Colonic mucosa (tissue), 4 donors: ENCODE measurements at regions not wholly inside any gene's neighbourhood (a gene's known extent, or its start where the extent isn't known, plus 50 kb on each side); places are given as distances from the start of the nearest gene placed in this dataset.

Source experiments
- DNase-seq: peaks from one replicate; pipeline ENCODE4 v3.0.0-alpha.2; 2020
- H3K27ac ChIP-seq: fragments of 200-600 bp; one replicate; pipeline ENCODE4 v1.8.0; 2021
- H3K27me3 ChIP-seq: fragments of 200-600 bp; one replicate; pipeline ENCODE4 v1.8.0; 2021
- H3K36me3 ChIP-seq: fragments of 200-600 bp; one replicate; pipeline ENCODE4 v1.8.0; 2021
- H3K4me1 ChIP-seq: fragments of 200-600 bp; one replicate; pipeline ENCODE4 v1.8.0; 2021; ENCODE audit warnings: mild to moderate bottlenecking
- H3K4me3 ChIP-seq: fragments of 200-600 bp; one replicate; pipeline ENCODE4 v1.8.0; 2021
- H3K9ac ChIP-seq, 2 donors: one replicate each; pipeline ENCODE4 v1.7.0; 2013; ENCODE audit warnings: control low read depth in 2 of 2, low read depth in 2 of 2, low read length in 2 of 2
- H3K9me3 ChIP-seq: fragments of 200-600 bp; one replicate; pipeline ENCODE4 v1.8.0; 2021
- intact Hi-C: fragments of 100-400 bp; cut with DNase I; formaldehyde crosslinking; loops from one replicate; pipeline ENCODE4 v1.14.1; 2022
- TF ChIP-seq, protein P1 (sequence below): fragments of 200-600 bp; IDR thresholded peaks from one replicate; pipeline ENCODE4 v1.8.0; 2022; ENCODE audit warnings: antibody characterized with exemption, mild to moderate bottlenecking
- donor health status: healthy.
- donor health status: DM: no; HTN: no; CAD: no.
- donor health status: DM: no; HTN: no; CAD: no.

DNA sequence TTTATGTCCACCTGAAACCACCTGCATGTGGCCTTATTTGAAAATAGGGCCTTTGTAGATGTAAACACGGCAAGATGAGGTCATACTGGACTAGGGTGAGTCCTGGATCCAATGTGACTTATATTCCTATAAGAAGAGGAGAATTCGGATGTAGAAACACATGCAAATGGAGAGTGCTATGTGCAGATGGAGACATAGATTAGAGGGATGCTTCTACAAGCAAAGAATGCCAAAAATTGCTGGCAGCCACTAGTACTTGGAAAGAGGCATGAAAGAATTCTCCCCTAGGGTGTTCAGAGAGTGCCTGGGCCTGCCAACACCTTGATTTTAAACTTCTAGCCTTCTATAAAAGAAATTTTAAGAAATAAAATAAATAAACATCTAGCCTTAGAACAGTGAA, 226.1 kb downstream of the RFC3 start:
- no peaks in the 10 kb centered on the region for H3K27me3 ChIP-seq
- H3K27ac ChIP-seq = no peak overlapping the region
- H3K9ac ChIP-seq = no peak overlapping the region
- intact Hi-C loops = no loop called here
- TF ChIP-seq, protein P1, sequence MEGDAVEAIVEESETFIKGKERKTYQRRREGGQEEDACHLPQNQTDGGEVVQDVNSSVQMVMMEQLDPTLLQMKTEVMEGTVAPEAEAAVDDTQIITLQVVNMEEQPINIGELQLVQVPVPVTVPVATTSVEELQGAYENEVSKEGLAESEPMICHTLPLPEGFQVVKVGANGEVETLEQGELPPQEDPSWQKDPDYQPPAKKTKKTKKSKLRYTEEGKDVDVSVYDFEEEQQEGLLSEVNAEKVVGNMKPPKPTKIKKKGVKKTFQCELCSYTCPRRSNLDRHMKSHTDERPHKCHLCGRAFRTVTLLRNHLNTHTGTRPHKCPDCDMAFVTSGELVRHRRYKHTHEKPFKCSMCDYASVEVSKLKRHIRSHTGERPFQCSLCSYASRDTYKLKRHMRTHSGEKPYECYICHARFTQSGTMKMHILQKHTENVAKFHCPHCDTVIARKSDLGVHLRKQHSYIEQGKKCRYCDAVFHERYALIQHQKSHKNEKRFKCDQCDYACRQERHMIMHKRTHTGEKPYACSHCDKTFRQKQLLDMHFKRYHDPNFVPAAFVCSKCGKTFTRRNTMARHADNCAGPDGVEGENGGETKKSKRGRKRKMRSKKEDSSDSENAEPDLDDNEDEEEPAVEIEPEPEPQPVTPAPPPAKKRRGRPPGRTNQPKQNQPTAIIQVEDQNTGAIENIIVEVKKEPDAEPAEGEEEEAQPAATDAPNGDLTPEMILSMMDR = no peak
- H3K36me3 ChIP-seq = no peaks in the 10 kb centered on the region
- DNase-seq = no peak
- H3K4me3 ChIP-seq = no peak overlapping the region
- H3K9me3 ChIP-seq = no peaks in the 10 kb centered on the region
- H3K4me1 ChIP-seq = no peaks in the 10 kb centered on the region

DNA sequence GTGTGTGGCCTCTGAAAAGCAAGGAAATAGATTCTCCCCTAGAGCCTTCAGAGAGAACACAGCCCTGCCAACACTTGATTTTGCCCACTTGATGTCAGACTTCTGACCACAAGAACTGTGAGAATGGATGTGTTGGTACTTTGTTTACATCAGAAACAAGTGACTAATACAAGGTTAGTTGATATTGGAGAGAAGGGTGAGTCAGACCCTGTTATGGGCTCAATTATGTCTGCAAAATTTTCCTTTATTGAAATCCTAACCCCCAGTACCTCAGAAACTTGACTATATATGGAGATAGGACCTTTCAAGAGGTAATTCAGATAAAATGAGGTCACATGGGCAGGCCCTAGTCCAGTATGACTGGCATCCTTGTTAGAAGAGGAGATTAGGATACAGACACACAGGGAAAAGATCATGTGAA, 226.7 kb downstream of the RFC3 start:
- H3K27me3 ChIP-seq = no peaks in the 10 kb centered on the region
- H3K4me1 ChIP-seq = no peaks in the 10 kb centered on the region
- no peak overlapping the region for H3K27ac ChIP-seq
- TF ChIP-seq, protein P1 = no peak
- no peak overlapping the region for H3K9ac ChIP-seq
- no peak for DNase-seq
- no peaks in the 10 kb centered on the region for H3K9me3 ChIP-seq
- intact Hi-C loops = no loop called here
- H3K4me3 ChIP-seq = no peak overlapping the region
- no peaks in the 10 kb centered on the region for H3K36me3 ChIP-seq

DNA sequence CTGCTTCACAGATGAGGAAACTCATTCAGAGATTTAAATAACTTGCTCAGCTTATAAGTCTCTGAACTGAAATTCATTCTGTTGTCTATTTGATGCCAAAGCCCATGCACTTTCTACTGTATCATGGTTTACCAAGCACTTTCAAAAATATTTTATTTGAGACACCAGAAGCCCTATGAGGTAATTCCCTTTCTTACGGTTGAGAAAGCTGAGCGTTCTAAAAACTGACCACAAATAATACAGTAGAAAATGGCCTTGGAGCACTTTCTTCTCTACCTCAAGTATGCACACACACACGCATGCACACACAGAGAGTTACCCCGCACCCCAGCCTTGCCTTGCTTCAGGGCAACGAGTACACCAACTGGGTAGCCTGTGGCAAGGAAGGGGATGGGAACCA, 228.5 kb downstream of the RFC3 start:
- Histone ChIP-seq H3K27me3 (no peaks in the 10 kb centered on the region), H3K9me3 (no peaks in the 10 kb centered on the region), H3K36me3 (no peaks in the 10 kb centered on the region), H3K4me1 (no peaks in the 10 kb centered on the region), H3K4me3 (no peak overlapping the region), H3K27ac (no peak overlapping the region), H3K9ac (no peak overlapping the region)
- no peak for DNase-seq
- intact Hi-C loops = no loop called here
- TF ChIP-seq, protein P1 = no peak

DNA sequence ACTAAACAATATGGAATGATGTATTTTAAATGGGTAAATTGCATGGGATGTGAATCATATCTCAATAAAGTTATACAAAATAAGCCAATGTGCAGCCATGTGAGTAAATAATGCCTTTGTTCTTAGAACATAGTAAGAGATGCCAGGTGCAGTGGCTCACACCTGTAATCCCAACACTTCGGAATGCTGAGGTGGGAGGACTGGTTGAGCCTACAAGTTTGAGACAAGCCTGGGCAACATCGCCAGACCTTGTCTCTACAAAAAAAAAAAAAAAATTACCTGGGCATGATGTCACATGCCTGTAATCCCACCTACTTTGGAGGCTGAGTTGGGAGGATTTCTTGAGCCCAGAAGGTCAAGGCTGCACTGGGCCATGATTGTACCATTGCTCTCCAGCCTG, 230.7 kb downstream of the RFC3 start:
- Histone ChIP-seq H3K4me1 (no peaks in the 10 kb centered on the region), H3K27ac (no peak overlapping the region), H3K36me3 (no peaks in the 10 kb centered on the region), H3K9ac (no peak overlapping the region), H3K4me3 (no peak overlapping the region), H3K9me3 (no peaks in the 10 kb centered on the region), H3K27me3 (no peaks in the 10 kb centered on the region)
- TF ChIP-seq, protein P1 = no peak
- intact Hi-C loops = no loop called here
- DNase-seq = no peak

DNA sequence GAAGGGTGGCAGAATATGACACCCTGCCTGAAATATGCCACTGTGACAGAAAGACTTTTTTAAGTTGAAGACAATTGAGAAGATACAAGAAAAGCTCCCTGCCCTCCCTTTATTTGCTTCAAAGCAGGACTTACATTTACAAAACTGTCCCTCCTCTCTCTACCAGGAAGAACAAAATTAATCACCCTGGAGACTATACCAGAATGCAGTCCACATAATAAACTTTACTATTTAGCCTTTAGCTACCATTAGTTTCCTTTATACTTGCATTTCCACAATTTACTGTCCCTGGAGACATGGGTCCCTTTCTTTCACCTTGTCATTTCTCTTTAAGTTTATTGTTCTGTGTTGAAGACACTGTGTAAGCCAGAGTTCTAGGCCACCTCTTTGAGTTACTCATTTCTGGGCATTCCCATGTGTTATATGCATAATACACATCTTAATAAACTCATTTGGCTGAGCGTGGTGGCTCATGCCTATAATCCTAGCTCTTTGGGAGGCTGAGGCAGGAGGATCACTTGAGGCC, 238.8 kb downstream of the RFC3 start:
- Histone ChIP-seq H3K9me3 (no peaks in the 10 kb centered on the region), H3K9ac (no peak overlapping the region), H3K27ac (no peak overlapping the region), H3K4me1 (no peaks in the 10 kb centered on the region), H3K36me3 (no peaks in the 10 kb centered on the region), H3K27me3 (no peaks in the 10 kb centered on the region), H3K4me3 (no peak overlapping the region)
- TF ChIP-seq, protein P1 = no peak
- intact Hi-C loops = no loop called here
- DNase-seq = no peak
